Urinary bladder (tissue), 3 donors: ENCODE measurements at regions not wholly inside any gene's neighbourhood (a gene's known extent, or its start where the extent isn't known, plus 50 kb on each side); places are given as distances from the start of the nearest gene placed in this dataset.

Source experiments
- DNase-seq: peaks from one replicate; pipeline ENCODE4 v3.0.0-alpha.2; 2015; ENCODE audit errors: extremely low spot score
- H3K27ac ChIP-seq: one replicate; pipeline ENCODE4 v1.5.1; 2013; ENCODE audit warnings: low read depth, mild to moderate bottlenecking, moderate library complexity
- H3K36me3 ChIP-seq: one replicate; pipeline ENCODE4 v1.6.1; 2013; ENCODE audit warnings: mild to moderate bottlenecking, moderate library complexity; ENCODE audit not compliant: insufficient read depth
- H3K4me1 ChIP-seq: one replicate; pipeline ENCODE4 v1.6.1; 2013; ENCODE audit warnings: mild to moderate bottlenecking, moderate library complexity; ENCODE audit not compliant: insufficient read depth
- H3K4me3 ChIP-seq: one replicate; pipeline ENCODE4 v1.5.1; 2013; ENCODE audit warnings: low read depth, low read length
- WGBS: extraction: QIAGEN DNeasy Blood & Tissue Kit; methylation state at CpG from one replicate; pipeline ENCODE4 v1.1.7; 2013; 5-methylcytosine and 5-hydroxymethylcytosine counted together
- donor health status: healthy with polysubstance abuse.
- donor health status: healthy.

GRCh38 chr12:45611495-45611894, 118.0 kb upstream of the ARID2 start:
- Histone ChIP-seq H3K27ac (no peak overlapping the region), H3K4me3 (no peak overlapping the region), H3K4me1 (no peaks in the 10 kb centered on the region), H3K36me3 (no peaks in the 10 kb centered on the region)
- WGBS = 76% methylated on average over 5 of the region's 5 CpGs
- DNase-seq = no peak

GRCh38 chr12:45612044-45612794, 117.3 kb upstream of the ARID2 start:
- DNase-seq = no peak
- Histone ChIP-seq H3K36me3 (no peaks in the 10 kb centered on the region), H3K4me1 (no peaks in the 10 kb centered on the region), H3K4me3 (no peak overlapping the region), H3K27ac (no peak overlapping the region)
- 91% methylated on average over 7 of the region's 7 CpGs for WGBS

- Histone ChIP-seq H3K36me3 (no peaks in the 10 kb centered on the region), H3K27ac (no peak overlapping the region), H3K4me3 (no peak overlapping the region), H3K4me1 (no peaks in the 10 kb centered on the region)
- no peak for DNase-seq
- WGBS = 60% methylated on average over 3 of the region's 3 CpGs
Measured at GRCh38 chr12:45613296-45613695, 116.2 kb upstream of the ARID2 start.

GRCh38 chr12:45613855-45614254, 115.7 kb upstream of the ARID2 start:
- 75% methylated on average over 2 of the region's 2 CpGs for WGBS
- Histone ChIP-seq H3K36me3 (no peaks in the 10 kb centered on the region), H3K4me1 (no peaks in the 10 kb centered on the region), H3K27ac (no peak overlapping the region), H3K4me3 (no peak overlapping the region)
- DNase-seq = no peak

GRCh38 chr12:45615268-45615667, 114.2 kb upstream of the ARID2 start:
- DNase-seq = no peak
- Histone ChIP-seq H3K4me1 (no peaks in the 10 kb centered on the region), H3K27ac (no peak overlapping the region), H3K36me3 (no peaks in the 10 kb centered on the region), H3K4me3 (no peak overlapping the region)
- 57% methylated on average over 1 of the region's 1 CpG for WGBS

GRCh38 chr12:45619736-45620135, 109.8 kb upstream of the ARID2 start:
- Histone ChIP-seq H3K27ac (no peak overlapping the region), H3K36me3 (no peaks in the 10 kb centered on the region), H3K4me1 (no peaks in the 10 kb centered on the region), H3K4me3 (no peak overlapping the region)
- WGBS = 94% methylated on average over 3 of the region's 3 CpGs
- no peak for DNase-seq

GRCh38 chr12:45621703-45622102, 107.8 kb upstream of the ARID2 start:
- Histone ChIP-seq H3K27ac (no peak overlapping the region), H3K4me1 (no peaks in the 10 kb centered on the region), H3K4me3 (no peak overlapping the region), H3K36me3 (no peaks in the 10 kb centered on the region)
- no peak for DNase-seq
- WGBS = 96% methylated on average over 1 of the region's 1 CpG

GRCh38 chr12:45622210-45622937, 107.1 kb upstream of the ARID2 start:
- no peak overlapping the region for H3K27ac ChIP-seq
- no peaks in the 10 kb centered on the region for H3K36me3 ChIP-seq
- no peaks in the 10 kb centered on the region for H3K4me1 ChIP-seq
- WGBS = 91% methylated on average over 3 of the region's 3 CpGs
- no peak overlapping the region for H3K4me3 ChIP-seq
- DNase-seq = no peak

- H3K27ac ChIP-seq = no peak overlapping the region
- H3K4me3 ChIP-seq = no peak overlapping the region
- 88% methylated on average over 5 of the region's 5 CpGs for WGBS
- H3K4me1 ChIP-seq = no peaks in the 10 kb centered on the region
- no peak for DNase-seq
- no peaks in the 10 kb centered on the region for H3K36me3 ChIP-seq
Measured at GRCh38 chr12:45623221-45623620, 106.3 kb upstream of the ARID2 start.

GRCh38 chr12:45623940-45624339, 105.6 kb upstream of the ARID2 start:
- no peak for DNase-seq
- H3K4me1 ChIP-seq = no peaks in the 10 kb centered on the region
- no peak overlapping the region for H3K27ac ChIP-seq
- 78% methylated on average over 2 of the region's 2 CpGs for WGBS
- no peak overlapping the region for H3K4me3 ChIP-seq
- no peaks in the 10 kb centered on the region for H3K36me3 ChIP-seq

GRCh38 chr12:45626965-45627364, 102.5 kb upstream of the ARID2 start:
- WGBS = 73% methylated on average over 2 of the region's 2 CpGs
- no peak overlapping the region for H3K27ac ChIP-seq
- no peaks in the 10 kb centered on the region for H3K4me1 ChIP-seq
- H3K4me3 ChIP-seq = no peak overlapping the region
- DNase-seq = no peak
- no peaks in the 10 kb centered on the region for H3K36me3 ChIP-seq

GRCh38 chr12:45627407-45628069, 102.0 kb upstream of the ARID2 start:
- H3K4me3 ChIP-seq = no peak overlapping the region
- 83% methylated on average over 6 of the region's 6 CpGs for WGBS
- H3K36me3 ChIP-seq = no peaks in the 10 kb centered on the region
- no peak for DNase-seq
- H3K27ac ChIP-seq = no peak overlapping the region
- H3K4me1 ChIP-seq = no peaks in the 10 kb centered on the region

- Histone ChIP-seq H3K4me1 (no peaks in the 10 kb centered on the region), H3K4me3 (no peak overlapping the region), H3K36me3 (no peaks in the 10 kb centered on the region), H3K27ac (no peak overlapping the region)
- DNase-seq = no peak
Measured at GRCh38 chr12:45629292-45629691, 100.2 kb upstream of the ARID2 start.

- DNase-seq = no peak
- Histone ChIP-seq H3K36me3 (no peaks in the 10 kb centered on the region), H3K27ac (no peak overlapping the region), H3K4me1 (no peaks in the 10 kb centered on the region), H3K4me3 (no peak overlapping the region)
- 95% methylated on average over 1 of the region's 1 CpG for WGBS
Measured at GRCh38 chr12:45633733-45634132, 95.8 kb upstream of the ARID2 start.
